ENCODE measurements at regions not wholly inside any gene's neighbourhood (a gene's known extent, or its start where the extent isn't known, plus 50 kb on each side); places are given as distances from the start of the nearest gene placed in this dataset.

DNA sequence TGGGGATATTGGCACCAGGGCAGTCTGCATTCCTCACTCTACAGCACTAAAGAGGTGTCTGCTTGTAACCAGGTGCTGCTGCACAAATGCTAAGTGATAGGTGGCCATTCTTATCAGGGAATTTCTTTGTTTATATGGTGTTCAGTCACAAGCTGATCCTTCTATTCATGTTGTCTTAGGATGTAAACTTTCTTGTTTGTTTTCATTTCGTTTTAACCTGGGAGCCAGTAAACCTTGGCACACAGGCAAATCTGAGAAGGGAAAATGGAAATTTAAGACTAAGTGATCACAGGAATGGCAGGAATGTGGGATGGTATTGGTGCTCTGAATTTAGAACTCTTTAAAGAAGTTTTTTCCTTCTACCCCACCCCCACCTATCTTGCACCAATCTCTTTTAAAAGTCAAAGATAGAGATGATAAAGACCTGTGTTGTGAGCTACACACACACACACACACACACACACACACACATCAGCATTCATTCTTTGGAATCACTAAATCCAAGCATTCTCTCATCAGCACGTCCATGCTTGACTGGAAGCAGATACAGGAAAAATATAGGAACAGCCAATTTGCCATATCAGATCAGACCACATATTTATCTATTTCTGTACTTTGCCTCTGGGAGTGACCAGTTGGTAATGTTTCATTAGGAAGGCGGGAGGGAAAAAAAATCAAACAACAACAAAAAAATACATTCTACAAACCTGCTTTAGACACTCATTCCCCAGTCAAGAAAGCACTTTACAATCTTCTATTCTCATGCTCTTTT is 451.4 kb upstream of the ADGRL2 start:
- Mint-ChIP-seq H3K36me3 (ENCODE audit: low read depth) (no peaks in the 10 kb centered on the region), H3K27me3 (ENCODE audit: insufficient read depth) (no peaks in the 10 kb centered on the region), H3K27ac (no peak overlapping the region), H3K4me3 (no peak overlapping the region), H3K9me3 (no peaks in the 10 kb centered on the region), H3K4me1 (ENCODE audit: low read depth) (no peaks in the 10 kb centered on the region)
- intact Hi-C loops (cut with micrococcal nuclease): no loop called here
- no peak for DNase-seq (ENCODE audit: low spot score)

DNA sequence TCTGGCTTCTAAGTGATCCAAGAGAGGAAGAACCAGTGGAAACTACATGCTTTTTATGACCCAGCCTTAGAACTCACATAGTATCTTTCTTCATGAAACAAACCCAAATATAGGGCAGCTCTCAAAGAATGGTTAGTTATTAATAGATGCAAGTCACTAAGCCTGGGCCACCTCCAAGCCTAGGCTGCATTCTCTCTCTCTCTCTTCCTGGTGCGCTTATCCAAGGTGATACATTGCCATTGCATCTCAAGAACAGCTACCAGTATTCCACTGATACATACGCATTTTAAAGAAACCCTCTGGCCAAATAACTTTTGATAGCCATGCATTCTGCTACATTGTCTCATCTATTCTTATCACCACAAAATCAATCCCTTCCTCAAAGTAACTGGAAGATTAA is 455.6 kb upstream of the ADGRL2 start:
- no peak overlapping the region for H3K27ac Mint-ChIP-seq
- H3K36me3 Mint-ChIP-seq (ENCODE audit: low read depth): no peaks in the 10 kb centered on the region
- H3K4me3 Mint-ChIP-seq: no peak overlapping the region
- intact Hi-C loops (cut with micrococcal nuclease): no loop called here
- no peaks in the 10 kb centered on the region for H3K4me1 Mint-ChIP-seq (ENCODE audit: low read depth)
- no peak for DNase-seq (ENCODE audit: low spot score)
- H3K27me3 Mint-ChIP-seq (ENCODE audit: insufficient read depth): no peaks in the 10 kb centered on the region
- H3K9me3 Mint-ChIP-seq: no peaks in the 10 kb centered on the region

DNA sequence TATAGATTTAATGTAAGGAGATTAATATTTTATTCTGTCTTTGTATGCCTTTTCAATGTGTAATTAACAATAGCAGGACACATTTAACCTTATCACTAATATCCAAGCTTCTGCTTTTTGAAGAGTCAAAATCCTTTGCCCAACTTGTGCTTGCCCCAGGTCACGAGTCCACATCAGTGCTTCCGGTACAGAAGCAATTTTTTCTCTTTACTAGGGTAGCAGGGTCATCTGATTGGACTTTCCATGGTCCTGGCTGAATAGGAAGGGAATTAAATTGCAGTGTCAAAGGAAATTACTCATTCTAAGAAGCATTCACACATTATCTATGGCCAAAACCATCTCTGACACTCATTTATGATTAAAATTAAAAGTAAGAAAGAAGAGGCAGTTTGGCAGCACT is 460.5 kb upstream of the ADGRL2 start:
- no peak for DNase-seq (ENCODE audit: low spot score)
- Mint-ChIP-seq H3K9me3 (no peaks in the 10 kb centered on the region), H3K4me3 (no peak overlapping the region), H3K27ac (no peak overlapping the region), H3K36me3 (ENCODE audit: low read depth) (no peaks in the 10 kb centered on the region), H3K4me1 (ENCODE audit: low read depth) (no peaks in the 10 kb centered on the region), H3K27me3 (ENCODE audit: insufficient read depth) (no peaks in the 10 kb centered on the region)
- intact Hi-C loops (cut with micrococcal nuclease): no loop called here

DNA sequence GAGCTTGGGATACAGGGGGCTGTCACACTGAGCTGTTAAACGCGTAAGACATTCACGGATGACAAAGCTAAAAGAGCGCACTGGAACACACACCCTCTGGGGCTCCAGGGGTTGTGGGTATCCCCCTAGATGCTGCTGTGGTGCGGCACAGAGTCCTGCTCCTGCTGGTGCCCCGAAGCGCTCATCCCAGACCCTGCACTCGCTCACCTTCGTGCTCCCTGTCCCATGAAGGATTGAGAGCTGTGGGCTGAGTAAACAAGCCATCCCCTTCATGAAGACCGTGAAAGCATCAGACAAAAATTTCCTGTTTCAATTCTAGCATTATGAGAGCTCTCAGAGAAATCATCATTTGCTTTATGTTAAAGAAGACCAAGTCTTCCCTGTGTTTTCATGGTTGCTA is 463.5 kb upstream of the ADGRL2 start:
- H3K4me3 Mint-ChIP-seq: no peak overlapping the region
- DNase-seq (ENCODE audit: low spot score): no peak
- H3K27ac Mint-ChIP-seq: no peak overlapping the region
- no peaks in the 10 kb centered on the region for H3K4me1 Mint-ChIP-seq (ENCODE audit: low read depth)
- H3K9me3 Mint-ChIP-seq: no peaks in the 10 kb centered on the region
- H3K27me3 Mint-ChIP-seq (ENCODE audit: insufficient read depth): no peaks in the 10 kb centered on the region
- intact Hi-C loops (cut with micrococcal nuclease): no loop called here
- H3K36me3 Mint-ChIP-seq (ENCODE audit: low read depth): no peaks in the 10 kb centered on the region

DNA sequence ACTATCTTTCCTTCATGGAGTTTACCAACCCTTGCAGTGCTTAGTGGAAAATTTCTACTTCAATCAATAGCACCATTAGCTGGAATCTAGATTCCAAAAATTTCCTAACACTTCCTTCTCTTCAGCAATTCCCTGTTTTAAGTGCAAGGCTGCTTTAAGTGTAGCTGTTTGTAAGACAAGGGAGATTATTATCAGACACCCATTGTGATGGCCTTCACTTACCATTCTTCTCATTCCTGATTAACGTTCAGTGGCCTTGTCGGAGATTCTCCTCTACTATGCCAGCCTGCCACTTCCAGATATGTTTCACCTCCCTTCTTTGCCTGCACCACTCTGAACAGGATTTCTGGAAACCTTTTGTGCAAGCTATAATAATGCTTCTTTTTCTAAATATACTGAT is 464.9 kb upstream of the ADGRL2 start:
- Mint-ChIP-seq H3K4me1 (ENCODE audit: low read depth) (no peaks in the 10 kb centered on the region), H3K36me3 (ENCODE audit: low read depth) (no peaks in the 10 kb centered on the region), H3K4me3 (no peak overlapping the region), H3K9me3 (no peaks in the 10 kb centered on the region), H3K27me3 (ENCODE audit: insufficient read depth) (no peaks in the 10 kb centered on the region), H3K27ac (no peak overlapping the region)
- DNase-seq (ENCODE audit: low spot score): no peak
- intact Hi-C loops (cut with micrococcal nuclease): no loop called here

DNA sequence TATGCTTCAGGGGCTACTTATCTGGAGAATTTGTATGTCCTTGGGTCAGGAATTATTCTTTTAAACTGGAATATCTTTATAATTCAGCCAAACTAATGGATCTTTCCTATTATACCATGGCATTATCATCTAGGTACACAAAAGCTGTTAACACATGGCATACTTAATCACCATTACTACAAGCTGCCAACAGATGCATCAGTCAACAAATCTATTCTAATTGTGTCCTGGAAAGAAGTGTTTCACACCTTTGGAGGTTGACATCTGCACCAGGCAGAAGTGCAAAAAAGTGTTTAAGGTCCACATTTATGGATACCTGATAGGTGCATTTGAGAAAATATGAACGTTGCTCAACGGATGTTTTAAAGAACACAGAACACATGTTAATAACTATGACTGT is 470.2 kb upstream of the ADGRL2 start:
- Mint-ChIP-seq H3K27ac (no peak overlapping the region), H3K27me3 (ENCODE audit: insufficient read depth) (no peaks in the 10 kb centered on the region), H3K4me1 (ENCODE audit: low read depth) (no peaks in the 10 kb centered on the region), H3K4me3 (no peak overlapping the region), H3K9me3 (no peaks in the 10 kb centered on the region), H3K36me3 (ENCODE audit: low read depth) (no peaks in the 10 kb centered on the region)
- DNase-seq (ENCODE audit: low spot score): no peak
- intact Hi-C loops (cut with micrococcal nuclease): no loop called here

DNA sequence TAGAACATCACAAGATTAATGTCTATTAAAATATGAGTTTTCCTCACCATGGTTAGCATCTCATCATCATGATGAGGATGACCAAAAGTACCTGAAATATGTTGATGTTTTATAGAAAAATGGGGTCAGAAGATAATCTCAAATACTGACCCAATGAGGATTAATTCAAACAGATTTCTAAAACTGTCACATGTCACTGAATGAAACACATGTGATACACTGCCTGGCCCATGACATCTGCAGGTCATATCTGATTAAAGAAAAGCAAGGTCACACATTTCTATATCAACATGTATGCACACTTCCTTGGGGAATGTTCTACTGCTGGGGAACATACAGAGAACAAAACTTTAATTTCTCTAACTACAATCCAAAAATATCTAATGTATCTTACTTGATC is 470.6 kb upstream of the ADGRL2 start:
- Mint-ChIP-seq H3K27me3 (ENCODE audit: insufficient read depth) (no peaks in the 10 kb centered on the region), H3K27ac (no peak overlapping the region), H3K9me3 (no peaks in the 10 kb centered on the region), H3K4me1 (ENCODE audit: low read depth) (no peaks in the 10 kb centered on the region), H3K36me3 (ENCODE audit: low read depth) (no peaks in the 10 kb centered on the region), H3K4me3 (no peak overlapping the region)
- intact Hi-C loops (cut with micrococcal nuclease): no loop called here
- no peak for DNase-seq (ENCODE audit: low spot score)

DNA sequence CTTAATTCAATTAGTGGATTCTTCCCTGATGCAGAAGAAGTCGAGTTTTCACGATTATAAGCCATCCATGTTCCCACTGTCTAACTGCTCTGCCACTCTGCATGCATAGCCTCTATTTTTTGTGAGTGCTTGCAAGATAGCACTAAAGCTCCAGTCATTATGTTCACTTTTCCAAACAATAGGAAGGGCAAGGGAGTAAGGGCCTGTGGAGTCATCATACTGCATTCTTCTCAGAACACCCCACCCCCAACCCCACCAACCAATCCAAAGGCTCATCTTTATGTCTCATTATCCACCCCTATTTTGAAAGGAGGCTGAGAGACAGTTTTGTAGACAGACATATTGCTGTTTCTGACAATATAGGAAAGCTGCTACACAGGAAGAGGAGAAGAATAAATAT is 471.7 kb upstream of the ADGRL2 start:
- no peaks in the 10 kb centered on the region for H3K36me3 Mint-ChIP-seq (ENCODE audit: low read depth)
- no peak overlapping the region for H3K4me3 Mint-ChIP-seq
- intact Hi-C loops (cut with micrococcal nuclease): no loop called here
- no peaks in the 10 kb centered on the region for H3K9me3 Mint-ChIP-seq
- H3K27ac Mint-ChIP-seq: no peak overlapping the region
- H3K27me3 Mint-ChIP-seq (ENCODE audit: insufficient read depth): no peaks in the 10 kb centered on the region
- H3K4me1 Mint-ChIP-seq (ENCODE audit: low read depth): no peaks in the 10 kb centered on the region
- DNase-seq (ENCODE audit: low spot score): no peak

DNA sequence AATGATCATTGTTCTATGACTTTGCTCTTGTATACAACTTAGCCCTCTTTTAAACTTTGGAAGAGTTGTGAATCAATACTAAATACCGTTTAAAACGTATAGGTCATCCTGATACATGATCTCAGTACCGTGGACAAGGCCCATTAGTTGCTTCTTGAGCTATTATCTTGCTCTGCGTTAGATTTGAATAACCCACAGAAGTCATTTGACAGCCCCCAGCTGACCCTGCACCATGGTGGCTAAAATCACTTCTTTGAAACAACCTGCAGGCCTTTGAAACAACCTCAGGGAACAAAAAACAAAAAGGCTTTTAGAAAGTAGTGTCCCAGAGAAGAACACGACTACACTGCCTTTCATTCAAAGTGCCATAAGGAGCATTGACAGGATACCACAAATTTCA is 473.0 kb upstream of the ADGRL2 start:
- Mint-ChIP-seq H3K9me3 (no peaks in the 10 kb centered on the region), H3K27me3 (ENCODE audit: insufficient read depth) (no peaks in the 10 kb centered on the region), H3K36me3 (ENCODE audit: low read depth) (no peaks in the 10 kb centered on the region), H3K4me3 (no peak overlapping the region), H3K27ac (no peak overlapping the region), H3K4me1 (ENCODE audit: low read depth) (no peaks in the 10 kb centered on the region)
- DNase-seq (ENCODE audit: low spot score): no peak
- intact Hi-C loops (cut with micrococcal nuclease): no loop called here

DNA sequence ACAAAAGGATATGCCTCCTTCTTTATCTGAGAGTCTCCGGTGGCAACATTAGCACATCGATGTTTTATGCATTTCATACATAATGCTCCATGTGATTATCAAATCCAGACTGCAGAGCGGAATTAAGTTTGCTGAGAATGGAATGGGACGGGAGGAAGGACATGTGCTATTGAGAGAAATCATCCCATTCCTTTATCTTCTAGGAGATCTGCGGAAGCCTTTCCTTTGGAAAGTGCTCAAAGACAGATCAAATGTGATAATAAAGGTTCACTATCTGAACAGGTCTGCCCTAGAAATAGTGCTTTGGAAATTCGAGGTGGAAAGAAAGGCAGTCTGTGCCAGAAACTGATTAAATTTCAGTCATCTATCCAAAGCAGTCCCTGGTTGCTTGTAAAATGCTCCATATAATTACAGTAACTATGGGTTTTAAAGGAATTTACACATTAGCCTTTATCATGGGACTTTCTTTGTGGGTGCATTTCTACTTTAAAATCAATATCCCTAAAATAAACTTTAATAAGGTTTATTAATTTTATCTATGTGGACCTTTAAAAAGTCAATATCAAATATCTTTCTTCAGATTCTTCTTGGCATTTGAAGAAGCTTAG is 473.5 kb upstream of the ADGRL2 start:
- Mint-ChIP-seq H3K9me3 (no peaks in the 10 kb centered on the region), H3K27ac (no peak overlapping the region), H3K4me3 (no peak overlapping the region), H3K27me3 (ENCODE audit: insufficient read depth) (no peaks in the 10 kb centered on the region), H3K36me3 (ENCODE audit: low read depth) (no peaks in the 10 kb centered on the region), H3K4me1 (ENCODE audit: low read depth) (no peaks in the 10 kb centered on the region)
- no peak for DNase-seq (ENCODE audit: low spot score)
- intact Hi-C loops (cut with micrococcal nuclease): no loop called here

DNA sequence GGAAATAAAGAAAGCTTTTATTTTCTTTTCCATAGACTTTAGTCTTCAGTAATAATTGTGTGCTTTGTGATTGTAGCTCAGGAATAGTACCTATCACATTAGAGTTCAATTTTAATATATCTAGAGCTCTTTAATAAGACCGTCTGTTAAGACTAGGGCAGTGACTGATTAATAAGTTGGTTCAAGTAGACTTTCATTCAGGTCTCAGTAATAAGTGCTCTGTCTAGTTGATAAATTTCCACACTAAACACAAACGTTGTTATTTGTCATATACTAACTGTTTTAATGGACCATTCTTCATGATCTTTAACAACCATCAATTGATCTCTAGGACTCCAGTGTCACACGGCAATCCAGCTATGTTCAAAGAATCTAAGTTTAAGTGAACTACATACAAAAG is 474.5 kb upstream of the ADGRL2 start:
- H3K27me3 Mint-ChIP-seq (ENCODE audit: insufficient read depth): no peaks in the 10 kb centered on the region
- no peak overlapping the region for H3K27ac Mint-ChIP-seq
- no peaks in the 10 kb centered on the region for H3K36me3 Mint-ChIP-seq (ENCODE audit: low read depth)
- H3K4me1 Mint-ChIP-seq (ENCODE audit: low read depth): no peaks in the 10 kb centered on the region
- intact Hi-C loops (cut with micrococcal nuclease): no loop called here
- H3K4me3 Mint-ChIP-seq: no peak overlapping the region
- no peak for DNase-seq (ENCODE audit: low spot score)
- no peaks in the 10 kb centered on the region for H3K9me3 Mint-ChIP-seq

DNA sequence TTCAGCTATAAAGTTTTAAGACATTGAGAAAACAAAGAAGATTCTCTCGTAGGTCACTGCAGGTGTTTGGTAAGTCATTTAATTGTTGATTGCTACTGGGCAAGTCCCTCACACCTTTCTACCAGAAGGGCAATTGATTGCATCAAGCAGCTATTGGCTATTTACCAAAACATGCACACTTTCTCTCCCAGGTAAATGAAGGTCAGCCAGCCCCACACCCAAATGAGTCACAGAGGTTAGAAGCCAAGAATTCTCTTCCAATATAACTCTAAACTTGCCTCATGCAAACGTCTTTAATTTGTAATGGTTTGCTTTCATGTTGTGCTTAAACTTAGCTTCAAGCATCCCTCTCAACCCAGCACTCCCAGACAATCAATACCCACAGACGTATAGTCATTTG is 475.3 kb upstream of the ADGRL2 start:
- Mint-ChIP-seq H3K36me3 (ENCODE audit: low read depth) (no peaks in the 10 kb centered on the region), H3K27me3 (ENCODE audit: insufficient read depth) (no peaks in the 10 kb centered on the region), H3K4me3 (no peak overlapping the region), H3K9me3 (no peaks in the 10 kb centered on the region), H3K27ac (no peak overlapping the region), H3K4me1 (ENCODE audit: low read depth) (no peaks in the 10 kb centered on the region)
- intact Hi-C loops (cut with micrococcal nuclease): no loop called here
- no peak for DNase-seq (ENCODE audit: low spot score)

DNA sequence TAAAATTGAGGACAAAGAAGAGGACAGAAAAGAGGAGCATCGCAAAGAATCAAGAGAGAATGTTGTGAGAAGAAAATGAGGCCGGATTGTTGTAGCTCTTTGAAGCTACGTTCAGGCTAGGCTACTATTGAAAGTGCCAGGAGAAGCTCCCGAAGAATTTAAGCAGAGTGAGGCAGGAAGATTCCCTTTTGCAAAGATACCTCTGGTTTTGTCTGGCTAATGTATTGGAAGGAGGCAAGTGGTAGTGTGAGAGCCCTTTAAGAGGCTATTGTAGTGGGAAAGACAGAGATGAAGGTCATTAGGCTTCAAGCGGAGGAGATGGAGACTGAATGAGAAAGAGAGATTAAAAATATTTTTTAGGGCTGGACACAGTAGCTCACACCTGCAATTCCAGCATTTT is 476.9 kb upstream of the ADGRL2 start:
- Mint-ChIP-seq H3K27me3 (ENCODE audit: insufficient read depth) (no peaks in the 10 kb centered on the region), H3K4me3 (no peak overlapping the region), H3K36me3 (ENCODE audit: low read depth) (no peaks in the 10 kb centered on the region), H3K4me1 (ENCODE audit: low read depth) (no peaks in the 10 kb centered on the region), H3K9me3 (no peaks in the 10 kb centered on the region), H3K27ac (no peak overlapping the region)
- DNase-seq (ENCODE audit: low spot score): no peak
- intact Hi-C loops (cut with micrococcal nuclease): no loop called here

DNA sequence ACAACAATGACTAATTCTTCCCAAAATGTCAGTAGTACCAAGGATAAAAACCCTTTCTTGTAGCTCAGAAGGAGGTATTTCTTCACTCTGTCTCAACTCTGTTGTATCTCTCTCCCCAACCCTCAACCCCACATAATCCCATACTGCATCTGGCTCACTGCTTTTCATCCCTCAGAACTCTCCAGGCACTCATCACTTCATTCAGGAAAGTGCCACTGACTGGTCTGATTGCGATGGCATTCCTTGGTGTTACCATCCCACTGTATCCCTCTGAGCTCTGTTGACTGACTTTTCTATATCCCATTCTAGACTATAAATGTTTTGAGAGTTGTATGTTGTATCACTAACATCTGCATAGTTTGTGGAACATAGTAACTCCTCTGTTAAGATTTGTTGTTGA is 483.5 kb upstream of the ADGRL2 start:
- Mint-ChIP-seq H3K4me1 (ENCODE audit: low read depth) (no peaks in the 10 kb centered on the region), H3K27me3 (ENCODE audit: insufficient read depth) (no peaks in the 10 kb centered on the region)

More for the DNA sequence above, 483.5 kb upstream of the ADGRL2 start:
- Mint-ChIP-seq H3K4me3 (no peak overlapping the region), H3K36me3 (ENCODE audit: low read depth) (no peaks in the 10 kb centered on the region), H3K27ac (no peak overlapping the region), H3K9me3 (no peaks in the 10 kb centered on the region)
- no peak for DNase-seq (ENCODE audit: low spot score)
- intact Hi-C loops (cut with micrococcal nuclease): no loop called here

All from activated T-helper 1 cell treated with anti-CD3 and anti-CD28 coated beads, Interleukin-12 subunit alpha, Interleukin-12 subunit beta, Interleukin-2, Interleukin-4 antibody, amounts not matched to agents 30 ng/mL and 10 ng/mL and 1 ng/mL, durations not matched to agents 14 hours and 24 hours and 36 hours (primary cell).